Activated T-helper 1 cell treated with Interleukin-2 at 50 U/mL for 16 hours (primary cell): ENCODE measurements at regions not wholly inside any gene's neighbourhood (a gene's known extent, or its start where the extent isn't known, plus 50 kb on each side); places are given as distances from the start of the nearest gene placed in this dataset.

Experiments used
- DNase-seq: peaks from one replicate; pipeline ENCODE4 v3.0.0-alpha.2; 2020; ENCODE audit warnings: low read depth

DNA sequence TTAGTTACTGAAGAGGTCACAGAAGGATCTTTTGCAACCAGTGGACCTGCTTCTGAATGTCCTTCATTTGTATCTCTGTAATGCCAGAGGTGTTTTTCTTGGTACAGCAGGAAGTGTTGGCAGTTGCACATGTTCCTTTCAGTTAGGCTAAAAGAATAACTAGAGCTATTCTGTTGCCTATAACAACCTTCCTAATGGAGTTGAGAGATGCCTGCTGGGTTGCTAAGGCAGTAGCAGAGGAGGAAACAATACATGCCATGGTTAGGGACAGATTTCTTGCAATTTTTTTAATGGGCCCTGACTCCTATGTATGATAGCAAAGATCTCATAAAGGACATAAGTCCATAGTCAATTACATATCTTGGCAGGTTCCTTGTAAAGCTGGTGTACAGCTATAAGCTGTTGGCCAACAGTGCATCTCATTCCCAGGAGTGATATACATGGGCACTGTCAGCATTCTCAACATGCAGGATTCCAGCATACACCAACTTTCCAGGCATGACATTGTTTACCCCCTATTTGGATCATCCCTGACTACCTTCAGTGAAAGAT, 556.6 kb downstream of the CCER1 start:
- no peak for DNase-seq

DNA sequence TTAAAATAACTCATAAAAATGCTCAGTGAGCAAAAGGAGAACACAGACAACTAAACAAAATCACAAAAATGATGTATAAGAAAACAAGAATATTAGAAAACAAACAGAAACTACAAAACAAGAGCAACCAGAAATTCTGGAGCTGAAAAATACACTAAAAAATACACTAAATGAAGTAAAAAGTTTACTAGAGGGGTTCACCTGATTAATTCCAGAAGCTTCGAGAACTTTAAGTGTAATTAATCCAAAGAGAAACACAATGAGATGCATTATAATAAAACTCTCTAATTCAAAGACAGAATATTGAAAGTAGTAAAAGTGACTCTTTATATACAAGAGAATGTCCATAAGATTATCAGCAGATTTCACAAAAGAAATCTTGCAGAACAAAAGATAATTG, 558.4 kb downstream of the CCER1 start:
- DNase-seq, result no peak

DNA sequence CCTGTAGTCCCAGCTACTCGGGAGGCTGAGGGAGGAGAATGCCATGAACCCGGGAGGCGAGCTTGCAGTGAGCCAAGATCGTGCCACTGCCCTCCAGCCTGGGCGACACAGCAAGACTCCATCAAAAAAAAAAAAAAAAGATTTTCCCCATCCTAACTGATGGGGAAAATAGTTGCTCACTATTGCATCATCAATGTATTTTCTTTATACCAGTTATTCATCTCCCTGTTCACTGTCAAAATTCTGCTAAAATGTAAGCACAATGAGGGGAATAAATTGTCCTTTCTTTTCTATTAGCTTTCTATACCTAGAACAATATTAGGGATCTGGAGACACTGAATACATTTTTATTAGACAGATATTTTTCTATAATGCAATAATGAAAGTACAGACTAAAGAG, 561.3 kb downstream of the CCER1 start:
- no peak for DNase-seq

DNA sequence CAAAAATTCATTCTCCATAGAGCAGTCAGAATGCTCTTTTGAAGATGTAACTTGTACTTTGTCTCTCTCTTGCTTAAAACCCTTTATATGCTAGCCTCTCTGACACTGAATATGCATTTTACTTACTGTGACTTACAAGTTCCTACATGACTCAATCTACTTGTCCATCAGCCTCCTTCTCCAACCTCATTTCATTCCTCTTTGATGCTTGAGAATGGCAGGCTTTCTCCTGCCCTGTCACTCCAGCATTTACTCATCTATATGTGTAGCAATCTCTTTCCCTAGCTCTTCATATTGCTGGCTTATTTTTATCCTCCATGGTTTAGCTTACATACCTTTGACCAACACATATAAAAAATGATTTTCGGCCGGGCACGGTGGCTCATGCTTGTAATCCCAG, 561.9 kb downstream of the CCER1 start:
- no peak for DNase-seq

DNA sequence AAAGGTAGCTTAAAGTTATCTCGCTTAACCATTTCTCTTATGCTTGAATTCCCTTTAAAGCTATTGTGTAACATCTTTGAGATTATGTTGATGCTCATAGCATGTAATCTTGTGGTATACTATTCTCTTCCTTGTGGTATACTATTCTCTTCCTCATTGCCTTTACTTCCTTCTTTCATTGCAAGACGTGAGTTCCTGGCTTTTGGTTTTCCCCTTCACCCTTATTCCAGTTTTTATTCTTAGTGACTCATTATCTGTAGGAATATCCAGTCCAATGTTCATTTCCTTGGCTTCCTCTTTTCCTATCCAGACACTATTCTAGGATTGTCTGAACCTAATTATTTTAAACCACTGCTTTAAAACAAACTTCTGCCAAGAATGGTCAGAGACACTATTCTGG, 564.0 kb downstream of the CCER1 start:
- DNase-seq, result no peak

DNA sequence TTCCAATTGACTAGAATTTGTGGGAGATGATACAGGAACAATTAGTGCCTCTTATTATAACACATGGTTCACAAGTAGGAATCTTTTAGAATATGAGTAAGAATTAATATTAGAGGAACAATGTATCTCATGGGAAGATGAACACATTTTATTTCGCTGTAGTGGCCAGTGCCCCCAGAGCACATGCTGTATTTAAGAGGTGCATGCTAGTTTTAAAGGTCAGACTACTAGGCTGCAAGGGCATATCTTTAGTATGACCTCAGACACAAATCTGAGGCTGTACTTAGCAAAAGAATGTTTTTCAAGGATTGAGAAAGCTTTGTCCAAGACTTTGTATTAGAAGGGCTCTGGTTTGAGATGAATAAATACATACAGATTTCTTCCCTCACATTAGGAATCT, 586.9 kb downstream of the CCER1 start:
- no peak for DNase-seq

DNA sequence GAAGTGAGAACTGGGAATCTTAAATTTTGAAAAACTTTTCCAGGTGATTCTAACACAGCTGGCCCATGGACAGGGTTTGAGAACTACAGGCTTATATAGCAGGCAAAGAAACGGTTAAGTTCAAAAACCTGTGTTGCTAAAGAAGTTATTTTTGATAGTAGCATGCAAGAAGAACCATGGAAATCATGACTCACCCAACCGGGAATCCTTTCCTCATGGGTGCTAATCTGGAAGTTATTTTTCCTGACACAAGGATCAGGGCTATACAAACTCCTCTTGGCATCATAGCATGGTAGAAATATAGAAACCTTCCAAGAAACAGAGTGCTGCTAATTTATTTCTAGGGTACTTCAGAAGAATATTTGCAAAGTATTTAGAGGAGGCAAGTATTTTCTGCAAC, 588.7 kb downstream of the CCER1 start:
- no peak for DNase-seq

DNA sequence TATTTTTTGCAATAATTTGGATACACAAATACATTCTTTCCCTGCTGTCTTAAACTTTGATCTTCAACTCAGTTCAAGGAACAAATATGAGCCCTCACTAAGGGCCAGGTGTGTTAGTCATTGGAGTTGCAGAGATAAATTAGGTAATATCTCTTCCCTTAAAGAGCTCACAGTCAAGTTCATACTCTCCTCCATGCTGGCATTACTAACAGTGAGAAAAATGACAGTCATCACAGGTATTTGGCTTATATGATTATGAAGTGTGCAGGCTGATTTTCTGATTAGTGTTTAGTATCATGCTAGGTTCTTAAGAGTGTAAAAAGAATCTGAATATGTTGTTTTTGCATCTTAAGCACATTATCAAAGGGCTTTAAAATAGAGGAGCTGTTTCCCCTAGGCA, 594.7 kb downstream of the CCER1 start:
- DNase-seq, result no peak

DNA sequence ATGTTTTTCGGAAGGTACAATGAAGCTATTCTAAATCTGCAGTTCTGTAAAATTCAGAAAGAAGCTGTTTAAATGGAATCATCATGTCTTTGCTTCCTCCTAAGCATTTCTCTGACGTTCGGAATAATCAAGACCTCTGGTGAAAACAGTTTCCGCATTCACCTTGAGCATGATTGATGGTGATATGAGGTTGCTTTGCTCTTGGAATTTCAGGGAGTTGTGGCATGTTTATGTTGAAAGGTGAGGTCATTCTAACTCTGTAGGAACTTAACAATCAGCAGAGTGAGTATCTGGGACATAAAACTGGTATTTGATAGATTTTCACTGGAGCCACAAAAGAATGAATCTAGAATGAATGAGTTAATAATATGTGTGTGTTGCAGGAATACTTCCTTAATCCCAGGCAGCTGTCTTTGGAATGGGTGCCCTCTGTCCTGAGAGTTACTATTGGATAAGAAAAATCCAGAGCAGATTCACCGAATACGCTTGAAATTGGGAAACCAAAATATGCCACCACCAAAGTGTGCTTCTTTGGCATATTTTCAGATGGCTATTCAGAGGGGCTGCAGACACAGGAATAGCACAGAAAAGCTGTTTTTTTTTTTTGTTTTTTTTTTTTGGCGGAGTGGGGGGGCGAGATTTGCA, 599.1 kb downstream of the CCER1 start:
- DNase-seq, result no peak

DNA sequence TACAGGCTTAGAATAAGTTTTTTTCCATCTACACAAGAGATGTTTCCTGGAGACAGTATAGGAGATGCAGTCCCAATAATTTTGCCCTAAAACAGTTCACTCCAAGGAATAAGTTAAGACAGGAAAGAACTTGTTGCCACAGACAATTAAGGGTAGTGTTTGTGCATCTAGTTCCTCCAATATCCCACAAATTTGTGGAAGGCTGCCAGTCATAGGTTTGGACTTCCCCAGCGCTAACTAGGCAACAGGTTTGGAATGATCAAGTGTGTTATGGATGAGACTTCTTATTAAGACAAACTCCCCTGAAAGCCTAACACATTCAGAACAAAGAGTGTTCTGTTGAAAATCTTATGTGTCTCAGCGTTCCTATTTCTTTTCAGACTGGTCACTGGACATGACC, 611.0 kb downstream of the CCER1 start:
- DNase-seq, result no peak

DNA sequence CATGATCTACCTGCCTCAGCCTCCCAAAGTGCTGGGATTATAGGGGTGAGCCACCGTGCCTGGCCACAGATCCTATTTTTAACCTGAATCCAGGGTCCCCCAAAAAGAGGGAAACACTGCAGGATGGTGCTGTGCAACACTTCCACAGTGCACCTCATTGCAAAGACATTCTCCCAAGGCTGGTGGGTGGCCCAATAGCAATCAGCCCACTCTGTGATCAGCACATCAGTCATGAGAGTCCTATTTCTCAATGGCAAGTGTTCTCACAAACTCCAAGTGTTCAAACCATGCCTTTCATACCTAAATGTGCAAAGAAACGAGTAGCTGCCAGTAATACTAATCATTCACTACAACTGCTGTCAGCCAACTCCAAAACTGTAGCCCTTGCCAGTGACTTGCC, 612.9 kb downstream of the CCER1 start:
- DNase-seq, result no peak

DNA sequence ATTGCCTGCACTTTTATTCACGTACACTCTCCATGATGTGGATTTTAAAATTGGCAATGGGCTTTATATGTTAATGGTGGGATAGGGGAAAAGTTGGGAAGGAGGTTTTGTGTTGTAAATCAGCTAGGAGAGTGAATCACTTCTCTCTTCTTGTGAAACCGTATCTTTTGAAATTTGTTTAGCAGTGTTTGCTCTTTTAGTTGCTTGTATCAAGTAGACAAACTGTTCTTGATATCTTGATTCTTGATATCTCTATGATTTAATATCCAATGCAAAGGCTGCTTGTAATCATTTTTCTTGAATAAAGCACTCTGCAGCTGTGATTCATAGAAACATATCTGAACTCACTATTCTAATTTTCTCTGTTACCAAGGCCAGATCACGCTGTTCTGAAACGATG, 615.1 kb downstream of the CCER1 start:
- no peak for DNase-seq

DNA sequence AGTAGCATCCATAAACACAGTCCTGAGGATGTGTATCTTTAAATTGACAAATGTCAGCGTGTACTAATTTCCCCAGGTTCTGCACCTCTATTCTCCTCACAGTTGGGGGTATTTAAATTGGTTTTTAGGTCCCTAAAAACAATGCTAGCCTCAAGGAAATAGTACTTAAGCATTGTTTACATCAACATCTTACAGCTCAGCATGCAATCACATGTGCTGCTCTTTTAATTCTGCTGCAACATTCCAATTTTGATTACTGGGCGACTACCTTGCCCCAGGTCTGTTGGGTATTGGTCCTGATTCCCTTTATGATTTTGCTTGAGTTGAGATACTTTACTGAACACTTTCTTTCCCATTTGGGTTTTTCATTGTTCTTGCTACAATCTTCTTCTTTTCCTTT, 616.6 kb downstream of the CCER1 start:
- DNase-seq, result no peak

DNA sequence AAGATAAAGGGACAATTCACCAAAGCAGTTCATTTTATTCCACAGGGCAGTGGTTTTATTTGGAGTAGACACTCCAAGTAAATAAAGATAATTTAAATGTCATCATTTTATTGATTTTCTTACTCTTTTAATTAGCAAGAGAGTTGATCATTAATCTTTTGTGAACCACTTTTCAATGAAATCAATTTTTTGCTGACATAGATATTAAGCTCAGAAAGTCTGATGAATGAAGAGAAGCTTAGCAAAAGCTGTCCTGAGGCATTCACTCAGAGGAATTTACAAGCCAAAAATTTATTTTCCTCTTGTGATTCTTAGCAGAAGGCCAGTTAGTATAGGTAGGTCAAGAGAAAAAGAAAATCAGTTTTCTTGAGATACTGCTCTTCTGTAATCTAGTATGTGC, 618.0 kb downstream of the CCER1 start:
- no peak for DNase-seq

DNA sequence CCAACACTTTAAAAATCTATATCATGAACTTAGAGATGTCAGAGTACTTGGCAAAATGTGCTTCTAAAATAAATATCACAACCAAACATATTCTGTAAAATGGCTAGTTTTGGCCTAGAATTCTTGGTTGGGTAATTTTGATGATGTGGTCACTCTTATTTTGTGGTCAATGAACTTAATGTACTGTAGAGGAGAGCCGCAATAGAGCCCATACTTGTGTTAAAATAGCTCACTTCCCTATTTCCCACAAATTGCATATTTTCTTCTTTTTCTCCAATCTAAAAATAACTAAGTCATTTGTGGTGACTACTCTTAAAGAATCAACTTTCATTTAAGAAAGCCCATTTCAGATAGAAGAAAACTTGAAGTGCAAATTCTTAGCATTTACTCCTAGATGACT, 619.4 kb downstream of the CCER1 start:
- DNase-seq, result no peak

DNA sequence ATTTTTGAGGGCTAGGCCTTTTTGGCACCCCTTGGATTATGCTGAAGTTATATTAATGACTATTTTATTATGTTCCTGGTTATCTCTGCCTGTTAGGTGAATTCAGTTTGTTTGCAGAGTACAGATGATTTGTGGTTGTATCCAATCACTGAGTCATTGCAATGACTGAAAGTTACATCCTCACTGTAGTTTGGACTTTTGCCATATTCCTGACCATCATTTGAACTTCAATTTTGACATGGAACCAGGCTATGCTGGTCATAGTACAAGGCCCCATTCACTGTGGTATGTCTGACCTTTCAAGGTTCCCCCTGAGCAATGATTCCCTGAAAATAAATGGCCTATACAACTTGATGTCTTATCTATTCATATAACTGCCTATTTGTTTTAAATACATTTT, 621.0 kb downstream of the CCER1 start:
- no peak for DNase-seq

DNA sequence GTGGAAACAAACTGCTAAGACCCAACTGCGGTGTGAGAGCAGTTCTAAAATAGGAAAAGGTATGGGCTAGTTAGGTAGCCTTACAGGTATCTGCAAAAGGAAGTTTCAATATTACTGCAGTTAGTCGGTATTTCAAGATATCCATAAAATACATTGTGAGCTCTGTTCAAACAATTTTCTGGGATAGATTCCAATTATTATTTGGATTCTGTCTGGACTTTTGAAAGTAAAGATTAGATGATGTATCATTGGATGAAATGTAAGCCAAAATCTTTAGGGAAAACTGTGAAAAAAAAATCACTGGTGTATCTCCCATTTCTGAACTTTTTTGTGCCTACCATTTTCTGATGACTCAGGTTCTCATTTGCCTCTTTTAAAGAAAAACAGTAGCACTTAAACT, 621.6 kb downstream of the CCER1 start:
- no peak for DNase-seq

DNA sequence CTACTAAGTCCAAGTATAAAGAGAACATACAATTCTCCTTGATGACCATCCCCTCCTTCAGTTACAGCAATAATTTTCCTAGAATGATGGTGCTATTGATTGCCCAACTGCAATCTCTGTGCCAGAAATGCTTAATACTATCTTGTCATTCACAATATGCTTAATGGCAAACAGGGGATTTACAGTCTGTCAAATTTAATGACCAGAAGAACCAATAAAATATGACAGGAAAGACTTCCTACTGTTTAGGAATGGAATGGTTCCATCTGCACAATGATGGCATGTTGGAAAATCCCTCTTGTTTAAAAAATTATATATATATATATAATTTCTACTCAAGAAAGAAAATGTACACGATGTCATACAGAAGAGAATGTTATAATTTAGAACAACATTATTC, 623.2 kb downstream of the CCER1 start:
- DNase-seq, result no peak

DNA sequence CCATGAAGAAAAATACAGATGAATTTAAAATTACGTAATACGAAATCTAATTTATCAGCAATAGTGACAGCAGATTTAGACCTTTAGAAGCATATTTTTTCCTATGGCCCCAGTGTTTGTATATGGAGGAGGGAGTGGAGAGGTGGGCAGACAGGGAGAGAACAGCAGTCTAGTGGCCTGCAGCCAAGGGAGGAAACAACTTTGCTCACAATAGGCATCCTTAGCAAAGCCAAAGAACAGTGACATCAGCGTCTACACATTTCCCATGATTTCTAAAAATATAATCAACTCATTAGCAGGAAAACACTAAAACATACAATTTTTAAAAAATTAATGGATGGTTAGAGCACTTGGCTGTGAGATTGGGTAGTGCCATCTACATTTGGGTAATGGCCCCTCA, 622.6 kb upstream of the ATP2B1 start:
- no peak for DNase-seq

DNA sequence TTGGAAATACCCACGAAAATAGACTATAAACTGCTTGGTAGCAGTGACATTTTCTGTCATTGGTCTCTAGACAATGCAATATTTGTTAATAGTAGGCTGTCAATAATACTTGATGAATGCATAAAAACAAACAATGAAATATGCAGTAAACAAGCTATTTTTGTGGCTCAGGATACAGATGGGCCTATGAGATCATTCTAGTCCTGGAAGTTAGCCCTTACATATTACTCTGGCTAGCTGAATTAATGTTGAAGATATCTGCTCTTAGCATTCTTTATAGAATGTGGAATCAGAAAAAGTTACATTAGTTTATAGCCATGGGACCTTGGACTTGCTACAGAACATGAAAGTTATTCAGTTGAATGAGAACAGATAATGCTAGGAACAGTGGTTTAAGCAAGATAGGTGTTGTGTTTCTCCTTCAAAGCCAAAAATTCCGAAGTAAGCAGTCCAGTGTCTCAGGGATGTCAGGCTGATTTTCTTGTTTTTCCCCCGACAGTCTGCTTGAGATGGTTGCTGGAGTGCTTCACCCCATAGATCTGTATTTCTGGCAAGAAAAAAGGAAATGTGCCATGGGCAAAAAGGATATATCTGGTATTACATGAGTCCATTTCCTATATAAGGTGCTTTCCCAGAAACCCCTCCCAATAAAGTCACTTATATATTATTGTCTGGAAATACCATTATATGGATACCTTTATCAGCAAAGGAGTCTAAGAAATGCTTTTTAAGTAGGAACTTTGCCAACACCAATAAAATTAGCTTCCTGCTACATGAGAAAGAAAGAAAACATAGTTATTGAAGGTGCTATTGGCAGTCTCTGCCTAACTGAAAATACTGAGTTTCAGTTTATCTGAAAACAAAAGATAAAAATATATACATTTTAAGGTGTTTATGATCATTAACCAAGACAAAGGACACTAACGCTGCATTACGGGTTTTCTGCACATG, 619.4 kb upstream of the ATP2B1 start:
- no peak for DNase-seq

DNA sequence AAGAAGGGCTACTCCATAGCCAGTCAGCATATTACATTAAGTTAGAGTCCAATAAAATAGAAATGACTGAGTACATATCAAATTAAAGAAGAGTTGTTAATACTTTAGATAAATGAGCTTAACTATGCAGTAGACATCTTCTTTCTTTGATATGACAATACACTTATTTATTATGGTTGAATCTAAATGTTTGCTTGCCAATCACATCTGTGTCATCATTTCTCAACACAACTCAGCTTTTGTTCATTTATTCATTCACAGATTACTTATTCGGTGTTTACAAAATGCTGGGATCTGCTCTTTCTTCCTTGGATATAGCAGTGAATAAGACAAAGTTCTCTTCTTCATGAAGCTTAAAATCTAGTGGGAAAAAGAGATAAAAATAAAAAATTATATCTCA, 614.6 kb upstream of the ATP2B1 start:
- DNase-seq, result no peak

DNA sequence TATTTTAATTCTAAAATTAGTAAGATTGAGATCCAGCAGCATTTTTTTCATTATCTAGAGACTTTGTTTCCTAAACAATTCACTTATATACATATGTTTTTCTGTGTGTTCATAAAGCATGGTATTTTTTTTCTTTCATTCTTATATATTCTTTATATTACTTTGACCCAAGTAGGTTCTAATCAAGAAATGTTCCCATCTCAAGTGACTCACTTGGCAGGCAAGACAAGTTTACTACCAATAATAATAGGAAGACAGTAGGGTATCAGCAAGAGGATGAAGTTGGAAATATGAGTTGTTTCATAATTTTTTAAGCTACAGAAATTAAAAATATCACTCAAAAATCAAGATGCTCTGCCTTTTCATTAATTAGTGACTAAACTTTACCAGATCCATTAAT, 613.4 kb upstream of the ATP2B1 start:
- no peak for DNase-seq

DNA sequence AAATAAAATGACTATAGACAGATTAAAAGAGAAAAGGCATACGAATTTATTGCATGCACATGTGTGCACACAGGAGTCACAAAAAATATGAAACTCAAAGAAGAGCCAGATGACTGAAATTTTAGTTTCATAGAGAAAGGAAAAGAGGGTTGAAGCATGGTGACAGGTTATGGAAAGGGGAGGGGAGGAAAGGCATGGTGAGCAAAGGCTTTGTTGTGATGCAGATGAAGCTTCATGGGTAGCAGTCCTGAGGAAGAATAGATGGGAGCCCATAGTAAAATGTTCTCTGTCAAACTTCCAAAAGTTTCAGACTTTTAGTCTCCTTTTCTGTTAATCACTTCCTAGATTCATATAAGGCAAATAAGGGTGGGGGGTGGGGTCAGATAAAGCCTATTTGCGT, 612.7 kb upstream of the ATP2B1 start:
- no peak for DNase-seq

DNA sequence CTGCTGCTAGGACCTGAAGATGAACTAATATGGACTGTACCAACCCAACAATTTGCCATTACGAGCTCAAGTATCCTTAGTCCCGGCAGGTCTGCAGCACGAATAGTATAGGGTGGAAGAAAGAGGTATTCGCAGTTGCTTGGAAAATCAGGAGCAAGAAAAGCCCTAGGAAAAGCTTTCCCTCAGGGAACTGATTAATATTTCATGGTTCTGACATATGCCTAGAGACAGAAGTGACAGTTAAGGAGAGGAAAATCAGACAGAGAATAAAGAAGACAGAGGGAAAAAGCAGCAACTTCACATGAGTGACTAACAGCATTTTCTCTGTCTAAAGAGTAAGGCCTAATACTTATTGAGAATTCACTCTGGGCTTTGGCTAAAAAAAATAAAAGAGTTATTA, 602.9 kb upstream of the ATP2B1 start:
- no peak for DNase-seq
